GM21528 (cell line): ENCODE measurements at regions not wholly inside any gene's neighbourhood (a gene's known extent, or its start where the extent isn't known, plus 50 kb on each side); places are given as distances from the start of the nearest gene placed in this dataset.
"Not testable (repeated sequence)": the region's sequence is repeated elsewhere in the genome, so short reads cannot be mapped to it uniquely, and the experiment has no call there.

Source experiments
- ATAC-seq: cut with Tn5 transposase; IDR thresholded peaks from one replicate; pipeline ENCODE4 v1.9.1; 2021; ENCODE audit warnings: mild to moderate bottlenecking, moderate library complexity; ENCODE audit not compliant: unreplicated experiment, low FRiP score

DNA sequence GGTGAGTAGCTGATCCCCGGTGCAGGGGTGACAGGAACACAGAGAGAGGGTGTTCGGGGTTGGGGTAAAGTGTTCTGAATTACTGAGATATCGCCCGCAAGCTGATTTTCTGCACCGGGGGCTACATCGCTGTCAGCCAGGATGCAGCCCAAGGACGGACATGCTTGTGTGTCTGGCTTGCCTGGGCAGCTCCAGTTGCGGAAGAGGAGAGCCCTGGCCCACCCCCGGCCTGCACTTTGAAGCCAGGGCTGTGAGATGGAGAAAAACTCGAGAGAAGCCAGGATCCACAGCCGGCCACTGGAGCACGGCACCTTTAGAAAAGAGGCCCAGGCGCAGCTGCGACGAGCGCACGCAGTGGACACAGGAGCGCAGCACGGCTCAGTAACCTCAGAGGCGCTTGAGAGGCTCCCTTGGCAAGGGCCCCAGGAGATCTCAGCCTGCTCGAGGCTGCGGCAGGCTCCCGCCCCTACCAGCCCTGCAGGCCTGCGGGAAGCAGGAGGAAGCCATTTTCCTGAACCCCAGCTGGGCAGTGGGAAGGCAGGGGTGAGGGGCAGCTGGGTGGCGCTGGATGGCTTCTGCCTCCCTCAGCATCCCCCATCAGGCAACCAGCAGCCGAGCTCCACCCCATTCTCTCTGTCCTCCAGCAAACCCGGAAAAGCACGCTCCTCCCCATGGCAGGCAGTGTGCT is 59.2 kb downstream of the C9orf50 start:
- no peak for ATAC-seq

DNA sequence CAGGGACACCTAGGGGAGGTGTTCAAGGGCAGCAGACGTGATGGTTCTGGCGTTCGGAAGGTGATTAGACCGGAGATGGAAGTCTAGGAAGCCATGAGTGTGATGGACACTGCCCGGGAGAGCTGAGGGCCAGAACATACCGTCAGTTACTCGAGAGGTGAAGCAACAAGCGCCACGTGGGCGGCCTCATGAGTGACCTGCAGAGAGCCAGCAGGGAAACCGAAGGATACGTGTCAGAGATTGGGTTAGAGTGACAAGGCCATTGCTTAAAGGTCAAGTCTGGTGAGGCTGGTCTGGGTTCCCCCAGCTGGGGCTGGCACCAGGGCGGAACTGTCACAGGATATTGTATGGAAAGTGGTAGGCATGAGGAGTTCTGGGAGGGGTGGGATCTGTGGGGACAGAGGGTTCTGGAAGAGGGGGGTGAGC is 60.0 kb downstream of the C9orf50 start:
- no peak for ATAC-seq

DNA sequence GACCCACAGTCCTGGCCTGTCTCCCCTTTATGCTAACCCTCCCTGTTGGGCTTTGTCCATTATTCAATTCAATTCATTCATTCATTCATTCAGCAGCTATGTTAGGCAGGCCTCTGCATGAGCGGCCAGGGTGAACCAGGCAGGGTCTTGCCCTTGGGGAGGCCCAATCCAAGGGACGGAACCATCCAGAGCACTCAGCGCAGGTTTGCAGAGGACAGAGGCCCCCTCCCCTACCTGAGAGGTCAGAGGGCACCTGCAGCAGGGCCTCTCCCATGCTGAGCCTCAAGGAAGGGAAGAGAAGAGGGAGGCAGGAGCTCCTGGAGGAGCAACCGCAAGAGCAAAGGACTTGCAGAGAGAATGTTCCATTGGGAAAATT is 61.4 kb downstream of the C9orf50 start:
- ATAC-seq, result no peak

DNA sequence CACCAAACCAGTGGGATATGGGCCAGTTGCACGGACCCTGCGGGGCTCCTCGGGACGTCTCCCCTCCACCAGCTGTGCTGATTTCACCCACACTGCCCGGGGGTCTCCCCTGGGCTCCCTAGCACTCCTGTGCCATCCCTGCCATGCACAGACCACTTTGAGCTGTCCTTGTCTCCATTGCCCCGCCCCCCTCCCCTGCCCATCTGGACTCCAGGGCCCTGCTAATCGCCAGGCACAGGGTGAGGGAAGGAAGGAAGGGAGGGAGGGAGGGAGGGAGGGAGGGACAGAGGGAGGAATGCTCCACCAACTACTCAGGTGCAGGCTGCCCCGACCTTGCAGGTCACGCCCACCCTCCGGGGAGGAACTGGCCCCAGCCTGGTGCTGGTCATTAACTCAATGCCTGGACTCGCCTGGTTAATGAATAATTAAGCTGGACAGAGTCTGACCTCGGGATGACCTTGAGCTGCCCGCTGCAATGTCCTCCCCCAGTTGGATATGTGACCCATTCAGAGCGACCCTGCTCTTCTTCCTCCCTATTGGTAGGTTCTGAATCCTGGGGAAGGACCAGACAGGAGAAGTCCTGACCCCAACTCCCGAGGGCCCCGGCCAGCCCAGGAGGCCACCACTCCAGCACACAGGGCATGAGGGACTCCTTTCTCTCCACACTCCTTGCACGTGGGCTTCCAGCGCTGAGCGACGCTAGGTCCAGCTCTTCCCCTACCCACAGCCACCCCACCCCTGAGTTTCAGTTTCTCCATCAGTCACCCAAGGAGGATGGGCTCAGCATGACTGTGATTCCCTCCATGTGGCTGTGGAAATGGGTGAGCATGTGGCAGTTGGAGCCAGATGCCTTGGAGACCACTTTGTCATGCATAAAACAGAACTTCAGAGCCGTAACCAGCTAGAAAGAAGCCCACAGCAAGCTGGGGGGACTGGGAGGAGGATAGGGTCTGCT is 62.1 kb downstream of the C9orf50 start:
- ATAC-seq, result no peak

DNA sequence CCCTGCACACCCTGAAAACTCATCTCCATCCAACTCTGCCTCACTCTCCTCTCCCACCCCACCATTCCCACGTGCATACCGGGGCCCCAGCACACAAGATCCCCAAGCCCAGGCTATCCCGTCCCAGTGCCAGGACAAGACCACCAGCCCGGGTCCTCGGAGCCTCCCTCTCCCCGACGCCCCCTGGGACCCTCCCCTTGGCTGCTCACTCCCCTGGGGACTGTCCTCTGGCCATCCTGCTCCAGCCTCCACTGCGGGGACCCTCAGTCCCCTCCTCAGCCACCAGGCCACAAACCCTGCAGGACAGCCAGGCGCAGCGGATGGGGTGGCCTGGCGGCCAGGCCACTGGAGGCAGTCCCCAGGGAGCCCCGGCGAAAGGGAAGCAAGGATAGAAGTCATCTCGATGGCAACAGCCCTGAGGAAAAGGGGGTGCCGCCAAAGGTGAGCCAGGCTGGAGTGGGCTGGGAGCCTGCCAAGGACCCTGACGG is 62.8 kb downstream of the C9orf50 start:
- ATAC-seq, result no peak

DNA sequence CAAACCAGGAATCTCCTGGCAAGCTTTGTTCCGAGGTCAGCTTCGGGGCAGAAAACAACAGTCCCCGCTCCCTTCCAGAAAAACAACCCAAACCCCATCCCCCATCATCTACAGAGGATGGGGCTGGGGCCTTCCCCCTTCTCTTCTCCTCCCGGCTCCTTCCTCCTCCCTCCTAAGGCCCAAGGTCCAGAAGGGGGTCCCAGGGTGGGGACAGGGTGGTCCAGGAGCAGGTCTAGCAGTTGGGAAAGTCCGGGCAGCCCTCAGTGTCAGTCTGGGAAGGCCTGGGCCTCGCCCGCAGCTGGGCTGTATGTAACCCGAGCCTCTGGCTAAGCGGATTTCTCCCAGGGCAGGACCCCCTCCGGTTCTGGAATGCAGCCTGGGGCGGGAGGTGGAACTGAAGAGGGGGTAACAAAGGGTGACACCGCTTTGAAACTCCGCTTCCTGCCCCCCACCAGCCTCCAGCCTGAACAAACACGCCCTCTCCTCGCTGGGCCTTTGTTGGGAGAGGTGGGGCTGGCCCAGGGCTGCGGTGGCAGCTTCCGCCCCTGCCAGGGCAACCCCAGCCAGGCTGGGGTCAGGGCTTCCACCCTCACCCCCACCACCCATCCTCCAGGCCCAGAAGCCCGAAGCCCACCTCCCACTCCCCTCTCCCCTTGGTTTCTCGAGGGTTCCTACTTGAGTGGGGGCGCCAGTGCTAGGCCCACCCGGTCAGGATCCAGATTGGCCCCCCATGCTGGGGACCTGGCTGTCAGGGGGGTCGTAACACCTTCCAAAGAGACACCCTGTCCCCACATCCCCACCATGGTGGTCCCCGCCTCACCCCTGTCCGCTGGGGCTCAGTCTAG is 63.5 kb downstream of the C9orf50 start:
- ATAC-seq, result no peak

DNA sequence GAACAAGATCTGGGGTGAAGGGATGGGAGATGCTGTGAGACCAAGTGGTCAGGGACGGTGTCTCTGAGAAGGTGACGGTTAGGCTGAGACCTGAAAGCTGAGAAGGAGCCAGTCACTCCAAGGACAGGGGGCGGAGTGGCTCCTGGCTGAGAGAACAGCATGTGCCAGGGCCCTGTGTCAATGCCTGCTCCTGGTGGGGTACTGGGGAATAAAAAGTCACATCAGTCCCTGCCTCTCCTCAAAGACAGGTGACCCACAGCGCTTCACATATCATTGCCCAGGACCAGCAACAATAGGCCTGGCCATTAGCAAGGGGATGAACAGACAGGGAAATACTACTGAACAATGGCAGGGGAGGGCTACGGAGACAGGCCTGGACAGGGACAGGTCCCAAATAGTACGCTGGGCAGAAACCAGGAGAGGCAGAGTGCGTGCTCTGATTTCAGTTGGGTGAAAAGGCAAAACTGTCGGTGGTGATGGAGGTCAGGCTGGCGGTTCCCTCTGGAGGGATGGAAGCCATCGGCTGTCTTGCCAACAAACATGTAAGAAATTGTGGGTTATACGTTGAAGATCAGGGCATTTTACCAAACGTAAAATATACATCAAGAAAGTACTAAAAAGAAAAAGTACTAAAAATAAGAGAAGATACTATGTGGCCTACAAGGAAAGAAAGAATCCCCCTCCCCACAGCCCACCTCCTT is 64.3 kb downstream of the C9orf50 start:
- no peak for ATAC-seq

DNA sequence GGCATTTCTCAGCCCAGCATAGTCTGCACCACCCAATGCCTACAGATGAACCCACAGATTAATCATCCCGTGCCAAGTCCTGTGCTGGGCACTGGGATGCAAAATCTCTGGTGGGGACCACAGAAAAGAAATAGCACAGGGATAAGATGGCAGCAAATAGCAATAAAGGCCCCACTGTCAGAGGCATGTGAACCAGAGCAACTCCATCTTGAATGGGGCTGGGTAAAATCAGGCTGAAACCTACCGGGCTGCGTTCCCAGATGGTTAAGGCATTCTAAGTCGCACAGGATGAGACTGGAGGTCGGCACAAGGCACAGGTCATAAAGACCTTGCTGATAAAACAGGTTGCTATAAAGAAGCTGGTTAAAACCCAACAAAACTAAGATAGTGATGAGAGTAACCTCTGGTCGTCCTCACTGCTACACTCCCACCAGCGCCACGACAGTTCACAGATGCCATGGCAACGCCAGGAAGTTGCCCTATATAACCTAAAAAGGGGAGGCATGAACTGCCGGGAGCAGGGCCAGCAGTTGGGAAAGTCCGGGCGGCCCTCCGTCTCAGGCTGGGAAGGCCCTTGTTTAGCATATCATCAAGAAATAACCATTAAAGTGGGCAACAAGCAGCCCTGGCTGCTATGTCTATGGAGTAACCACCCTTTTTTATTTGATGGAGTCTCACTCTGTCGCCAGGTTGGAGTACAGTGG is 65.2 kb downstream of the C9orf50 start:
- no peak for ATAC-seq

DNA sequence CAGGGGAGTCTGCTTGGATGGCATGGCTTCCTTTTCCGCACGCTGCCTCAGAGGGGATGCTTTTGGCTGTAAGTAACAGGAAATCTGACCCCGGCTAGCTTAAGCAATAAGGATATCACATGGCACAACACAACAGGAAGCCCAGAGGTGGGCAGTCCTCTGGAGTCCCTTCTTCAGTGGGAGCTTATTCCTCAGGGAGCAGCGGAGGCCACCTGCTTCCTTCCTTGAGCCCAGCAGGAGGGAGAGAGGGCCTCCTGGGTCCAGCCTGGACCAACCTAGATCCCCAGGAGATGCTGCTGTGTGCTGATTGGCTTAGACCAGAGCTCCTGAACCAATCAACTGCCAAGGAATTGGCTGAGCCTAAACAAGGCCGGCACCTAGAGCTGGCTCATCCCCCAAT is 66.3 kb downstream of the C9orf50 start:
- no peak for ATAC-seq

DNA sequence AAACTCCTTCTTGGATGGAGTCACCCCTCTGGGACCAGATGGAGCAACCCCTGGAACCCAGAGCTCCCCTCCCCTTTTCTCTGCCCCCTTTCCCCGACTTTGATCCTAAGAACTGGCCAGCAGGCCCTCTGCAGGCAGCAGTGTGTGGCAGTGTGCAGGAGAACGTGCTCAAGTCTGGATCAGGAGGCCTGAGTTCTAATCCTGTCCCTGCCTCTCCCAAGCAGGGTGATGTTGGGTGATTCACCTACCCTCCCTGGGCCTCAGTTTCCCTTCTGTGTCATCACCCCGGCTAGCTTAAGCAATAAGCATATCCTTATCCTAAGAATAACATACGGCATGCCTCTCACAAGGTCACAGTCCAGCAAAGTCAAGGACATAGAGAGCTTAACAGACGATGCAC is 67.6 kb downstream of the C9orf50 start:
- ATAC-seq, result no peak

DNA sequence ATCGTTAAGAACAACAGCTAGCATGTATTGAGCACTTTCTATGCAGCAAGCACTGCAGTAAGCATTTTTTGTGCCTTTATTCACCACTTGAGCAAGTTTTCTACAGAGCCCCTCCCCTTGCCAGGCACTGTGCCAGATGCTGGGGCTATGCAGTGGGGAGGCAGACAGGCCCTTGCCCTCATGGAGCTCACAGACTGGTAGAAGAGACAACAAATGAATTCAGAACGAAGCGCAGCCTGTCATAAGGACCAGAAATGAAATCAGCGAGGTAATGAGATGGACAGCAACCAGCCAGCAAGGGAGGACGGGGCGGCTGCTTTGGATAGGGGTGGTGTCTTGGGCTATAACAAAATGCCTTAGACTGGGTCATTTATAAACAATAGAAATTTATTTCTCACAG is 68.8 kb downstream of the C9orf50 start:
- no peak for ATAC-seq

DNA sequence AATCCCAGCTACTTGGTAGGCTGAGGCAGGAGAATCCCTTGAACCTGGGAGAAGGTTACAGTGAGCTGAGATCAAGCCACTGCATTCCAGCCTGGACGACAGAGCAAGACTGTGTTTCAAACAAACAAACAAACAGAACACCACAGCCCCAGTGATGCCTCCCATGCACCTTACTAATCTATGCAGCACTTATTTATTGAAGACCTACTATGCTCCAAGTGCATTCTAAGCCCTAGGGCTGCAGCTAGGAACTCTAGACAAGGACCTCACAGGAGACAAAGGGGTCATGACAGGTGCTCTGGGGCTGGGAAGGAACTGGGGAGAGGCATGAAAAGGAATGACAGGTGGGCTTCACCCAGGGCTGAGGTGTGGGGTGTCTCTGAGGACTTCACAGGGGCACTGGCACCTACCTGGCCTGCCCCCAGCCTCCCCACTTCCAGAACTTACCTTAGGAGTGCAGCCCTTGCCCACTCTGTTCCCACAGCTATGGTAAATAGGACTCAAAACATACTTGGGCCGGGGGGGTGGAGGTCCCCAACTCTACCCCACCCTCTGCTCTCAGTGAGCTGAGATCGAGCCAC is 69.4 kb downstream of the C9orf50 start:
- ATAC-seq, result no peak

DNA sequence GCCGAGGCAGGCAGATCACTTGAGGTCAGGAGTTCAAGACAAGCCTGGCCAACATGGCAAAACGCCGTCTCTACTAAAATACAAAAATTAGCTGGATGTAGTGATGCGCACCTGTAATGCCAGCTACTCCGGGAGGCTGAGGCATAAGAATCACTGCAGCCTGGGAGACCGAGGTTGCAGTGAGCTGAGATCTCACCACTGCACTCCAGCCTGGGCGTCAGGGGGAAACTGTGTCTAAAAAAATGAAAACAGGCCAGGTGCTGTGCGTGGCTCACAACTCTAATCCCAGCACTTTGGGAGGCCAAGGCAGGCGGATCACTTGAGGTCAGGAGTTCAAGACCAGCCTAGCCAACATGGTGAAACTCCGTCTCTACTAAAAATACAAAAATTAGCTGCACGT is 69.9 kb downstream of the C9orf50 start:
- not testable (repeated sequence) for ATAC-seq

DNA sequence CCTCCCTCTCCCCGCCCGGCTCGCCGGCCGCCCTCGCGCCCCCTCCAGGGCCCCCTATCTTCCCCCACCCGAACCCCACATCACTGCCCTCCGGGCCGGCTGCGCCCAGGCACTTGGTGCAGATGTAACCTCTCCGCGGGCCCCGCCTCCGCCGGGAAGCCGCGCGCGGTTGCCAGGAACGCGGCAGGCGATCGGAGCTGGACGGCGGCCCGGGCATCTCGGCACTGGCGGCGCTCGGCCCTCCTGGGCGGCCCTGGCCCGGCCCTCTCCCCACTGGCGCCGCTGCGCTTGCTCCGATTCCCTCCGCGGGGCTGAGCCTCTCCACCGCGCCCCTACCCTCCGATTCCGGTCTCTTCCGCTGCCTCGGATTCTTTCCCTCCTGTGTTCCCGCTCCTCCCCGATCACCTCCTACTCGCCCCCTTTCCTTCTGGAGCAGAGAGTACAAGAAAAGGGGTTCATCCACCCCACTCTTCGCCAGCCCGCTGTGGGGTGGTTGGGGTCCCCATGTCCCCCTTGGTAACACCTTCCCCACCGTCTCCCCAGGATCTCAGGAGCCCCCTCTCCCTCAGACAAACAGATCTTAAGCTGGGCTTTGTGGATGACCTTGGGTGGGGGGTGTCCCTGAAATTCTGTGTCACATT is 70.6 kb downstream of the C9orf50 start:
- no peak for ATAC-seq

DNA sequence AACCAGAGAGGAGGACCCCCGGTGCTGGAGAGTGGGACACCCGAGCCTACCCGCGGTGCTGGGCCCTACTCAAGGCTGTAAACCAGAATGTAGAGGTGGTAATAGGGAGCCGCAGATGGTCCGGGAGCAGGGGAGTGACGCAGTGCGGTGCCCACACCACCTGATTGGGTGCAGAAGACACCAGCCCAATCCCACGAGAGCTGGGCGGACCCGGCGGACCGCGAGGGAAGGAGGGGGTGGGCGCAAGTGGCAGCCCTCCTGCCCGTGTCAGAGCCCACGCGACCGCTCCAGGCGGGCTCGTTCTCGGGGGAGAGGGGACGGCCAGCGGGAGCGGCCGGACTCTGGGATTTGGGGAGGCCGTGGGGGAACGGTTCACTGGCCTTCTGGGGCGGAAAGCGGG is 71.2 kb downstream of the C9orf50 start:
- no peak for ATAC-seq

DNA sequence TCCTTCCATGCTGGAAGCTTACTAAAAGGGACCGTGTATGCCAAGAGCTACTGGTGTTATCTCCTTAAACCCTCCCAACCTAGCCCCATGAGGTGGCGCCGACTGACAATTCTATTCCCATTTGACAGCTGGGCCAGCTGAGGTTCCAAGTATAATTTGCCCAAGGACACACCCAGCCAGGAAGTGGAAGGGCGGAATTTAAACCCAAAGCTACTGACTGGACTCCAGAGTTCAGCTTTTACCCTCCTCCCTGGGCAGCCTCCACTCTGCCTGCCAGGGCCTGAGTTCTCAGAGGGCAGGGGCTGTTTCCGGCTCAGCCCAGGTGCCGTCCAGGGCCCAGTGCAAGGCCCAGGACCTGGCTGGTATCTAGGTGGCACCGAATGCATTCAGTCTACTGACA is 71.8 kb downstream of the C9orf50 start:
- ATAC-seq, result no peak

DNA sequence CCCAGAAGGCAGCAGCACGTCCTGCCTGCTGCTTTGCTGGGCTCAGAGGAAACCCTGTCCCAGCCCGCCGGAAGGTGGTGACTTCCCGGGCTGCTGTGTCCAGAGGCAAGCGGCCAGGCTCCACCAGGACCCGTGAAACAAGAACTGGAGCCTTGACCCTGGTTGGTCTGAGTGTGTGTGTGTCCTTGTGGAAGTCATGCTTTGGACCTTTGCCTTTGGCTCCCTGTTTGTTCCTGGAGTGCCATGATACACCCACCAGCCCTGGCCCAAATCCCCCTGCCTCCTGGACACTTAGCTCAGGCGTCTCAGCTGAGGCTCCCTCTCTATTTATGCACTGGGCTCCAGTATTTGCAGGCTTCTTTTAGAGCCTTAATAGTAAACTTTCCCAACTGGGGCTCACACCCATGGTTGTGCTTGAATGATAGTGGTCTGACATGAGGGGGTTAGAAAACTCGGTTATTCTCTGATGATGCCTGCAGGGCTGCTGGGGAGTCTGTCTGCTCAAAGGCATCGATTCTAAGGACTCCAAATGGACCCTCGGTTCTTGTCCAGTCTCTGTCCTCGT is 72.2 kb downstream of the C9orf50 start:
- no peak for ATAC-seq

DNA sequence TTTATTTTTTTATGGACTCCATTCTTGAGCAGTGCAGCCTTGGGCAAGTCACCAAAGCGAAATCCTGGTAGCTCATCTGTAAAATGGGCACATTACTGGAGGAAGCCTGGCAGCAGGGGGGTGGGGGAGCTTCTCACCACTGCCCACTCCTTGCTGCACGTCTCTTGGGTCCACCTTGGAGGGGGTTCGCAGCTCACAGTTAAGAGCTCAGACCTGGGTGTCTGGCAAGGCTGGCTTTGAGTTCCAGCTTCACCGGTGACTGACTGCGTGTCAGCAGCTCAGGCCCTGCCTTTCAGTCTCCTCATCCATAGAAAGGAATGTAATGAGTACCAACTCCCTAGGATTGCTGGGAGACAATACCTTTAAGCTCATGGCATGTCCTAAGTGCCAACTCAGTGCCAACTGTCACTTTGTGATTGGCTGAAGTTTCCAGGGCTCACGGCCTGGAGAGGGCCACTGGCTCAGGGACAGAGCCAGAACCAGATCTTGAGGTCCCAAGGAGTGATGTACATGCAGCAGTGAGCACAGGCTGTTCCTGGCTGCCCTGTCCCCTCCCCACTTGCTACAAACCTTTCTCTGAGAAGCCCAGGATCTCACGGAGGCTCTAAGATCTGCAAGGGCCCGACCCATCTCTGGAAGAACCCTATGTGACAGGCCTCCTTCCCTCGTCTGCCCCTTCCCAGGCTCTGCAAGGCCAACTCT is 72.9 kb downstream of the C9orf50 start:
- ATAC-seq, result no peak
